KMS-11 (cell line): ENCODE measurements at regions not wholly inside any gene's neighbourhood (a gene's known extent, or its start where the extent isn't known, plus 50 kb on each side); places are given as distances from the start of the nearest gene placed in this dataset.

Source experiments
- H2AFZ ChIP-seq: fragments of 200-600 bp; sonication (generic); 2 replicates; pipeline ENCODE4 v1.6.1; 2016; ENCODE audit warnings: antibody characterized with exemption, mixed run types, low read depth
- H3K27ac ChIP-seq: fragments of 200-600 bp; sonication (generic); 2 replicates; pipeline ENCODE4 v1.6.1; 2016; ENCODE audit warnings: mild to moderate bottlenecking, mixed run types
- H3K27me3 ChIP-seq: fragments of 200-600 bp; sonication (generic); 2 replicates; pipeline ENCODE4 v1.6.1; 2017; ENCODE audit warnings: mild to moderate bottlenecking, low read depth, mixed run types, moderate library complexity; ENCODE audit not compliant: insufficient read depth
- H3K36me3 ChIP-seq: fragments of 200-600 bp; sonication (generic); 2 replicates; pipeline ENCODE4 v1.6.1; 2017; ENCODE audit warnings: mild to moderate bottlenecking, mixed run types; ENCODE audit not compliant: insufficient read depth
- H3K4me1 ChIP-seq: fragments of 200-600 bp; sonication (generic); 2 replicates; pipeline ENCODE4 v1.6.1; 2016; ENCODE audit warnings: mild to moderate bottlenecking, low read depth, mixed run types; ENCODE audit not compliant: poor library complexity, severe bottlenecking
- H3K4me2 ChIP-seq: fragments of 200-600 bp; sonication (generic); 2 replicates; pipeline ENCODE4 v1.7.0; 2016; ENCODE audit warnings: mild to moderate bottlenecking, mixed run types
- H3K4me3 ChIP-seq: fragments of 200-600 bp; sonication (generic); IDR thresholded peaks from 2 replicates; pipeline ENCODE4 v1.6.1; 2017; ENCODE audit warnings: low read depth, low read length, mixed read lengths; ENCODE audit not compliant: insufficient read depth
- H3K79me2 ChIP-seq: fragments of 200-600 bp; sonication (generic); 2 replicates; pipeline ENCODE4 v1.6.1; 2016; ENCODE audit warnings: low read depth, mixed run types; ENCODE audit not compliant: insufficient read depth
- H3K9ac ChIP-seq: fragments of 200-600 bp; sonication (generic); 2 replicates; pipeline ENCODE4 v1.6.1; 2016; ENCODE audit warnings: mild to moderate bottlenecking, mixed run types
- H4K20me1 ChIP-seq: fragments of 200-600 bp; sonication (generic); 2 replicates; pipeline ENCODE4 v1.6.1; 2016; ENCODE audit warnings: mild to moderate bottlenecking, mixed run types; ENCODE audit not compliant: insufficient read depth
- CTCF ChIP-seq: fragments of 200-600 bp; sonication (generic); conservative IDR thresholded peaks from 2 replicates; pipeline ENCODE4 v1.6.1; 2017; ENCODE audit warnings: low read depth, mild to moderate bottlenecking, antibody characterized with exemption, low read length, moderate library complexity, mixed read lengths

- H3K4me3 ChIP-seq, result no peak overlapping the region
- no peaks in the 10 kb centered on the region for H3K36me3 ChIP-seq
- TF ChIP-seq CTCF, result no peak
- H2AFZ ChIP-seq, result no peak overlapping the region
- H3K27me3 ChIP-seq, result no peaks in the 10 kb centered on the region
- H3K4me1 ChIP-seq, result no peaks in the 10 kb centered on the region
- H3K9ac ChIP-seq, result no peak overlapping the region
- no peak overlapping the region for H3K27ac ChIP-seq
- no peaks in the 10 kb centered on the region for H3K79me2 ChIP-seq
- no peak overlapping the region for H3K4me2 ChIP-seq
- no peaks in the 10 kb centered on the region for H4K20me1 ChIP-seq
Observed at GRCh38 chr11:127217452-127218274, 217.1 kb upstream of the KIRREL3 start.

GRCh38 chr11:127205688-127206217 is 205.2 kb upstream of the KIRREL3 start:
- no peaks in the 10 kb centered on the region for H3K79me2 ChIP-seq
- H3K4me1 ChIP-seq, result no peaks in the 10 kb centered on the region
- H3K4me3 ChIP-seq, result no peak overlapping the region
- H3K9ac ChIP-seq, result no peak overlapping the region
- H3K27ac ChIP-seq, result no peak overlapping the region
- H2AFZ ChIP-seq, result no peak overlapping the region
- no peak for TF ChIP-seq CTCF
- no peaks in the 10 kb centered on the region for H3K36me3 ChIP-seq
- no peaks in the 10 kb centered on the region for H4K20me1 ChIP-seq
- H3K27me3 ChIP-seq, result no peaks in the 10 kb centered on the region
- H3K4me2 ChIP-seq, result no peak overlapping the region

- H3K4me1 ChIP-seq, result no peaks in the 10 kb centered on the region
- no peak for TF ChIP-seq CTCF
- no peaks in the 10 kb centered on the region for H4K20me1 ChIP-seq
Observed at GRCh38 chr11:127203490-127203889, 202.9 kb upstream of the KIRREL3 start.

GRCh38 chr11:127202105-127202504 is 201.5 kb upstream of the KIRREL3 start:
- no peaks in the 10 kb centered on the region for H4K20me1 ChIP-seq
- no peaks in the 10 kb centered on the region for H3K79me2 ChIP-seq
- no peak overlapping the region for H3K27ac ChIP-seq
- H3K4me2 ChIP-seq, result no peak overlapping the region
- H3K4me1 ChIP-seq, result no peaks in the 10 kb centered on the region
- H3K4me3 ChIP-seq, result no peak overlapping the region
- H2AFZ ChIP-seq, result no peak overlapping the region
- H3K36me3 ChIP-seq, result no peaks in the 10 kb centered on the region
- no peak for TF ChIP-seq CTCF
- no peaks in the 10 kb centered on the region for H3K27me3 ChIP-seq
- no peak overlapping the region for H3K9ac ChIP-seq

More at GRCh38 chr11:127203490-127203889, 202.9 kb upstream of the KIRREL3 start:
- Histone ChIP-seq H3K79me2 (no peaks in the 10 kb centered on the region), H3K36me3 (no peaks in the 10 kb centered on the region), H3K4me3 (no peak overlapping the region), H2AFZ (no peak overlapping the region), H3K27ac (no peak overlapping the region), H3K9ac (no peak overlapping the region), H3K4me2 (no peak overlapping the region), H3K27me3 (no peaks in the 10 kb centered on the region)
